HL-60 (cell line): ENCODE measurements at regions not wholly inside any gene's neighbourhood (a gene's known extent, or its start where the extent isn't known, plus 50 kb on each side); places are given as distances from the start of the nearest gene placed in this dataset.
"Not testable (repeated sequence)": the region's sequence is repeated elsewhere in the genome, so short reads cannot be mapped to it uniquely, and the experiment has no call there.

Experiments
- DNase-seq, 2 experiments: peaks; one replicate each; pipeline ENCODE4 v3.0.0-alpha.2; 2010 to 2020; ENCODE audit warnings: low read depth in 1 of 2, low spot score in 1 of 2
- H3K27ac ChIP-seq: fragments of 250-450 bp; sonication (Bioruptor Pico); replicated peaks from 2 replicates; pipeline ENCODE4 v1.5.1; 2020; ENCODE audit warnings: mild to moderate bottlenecking, moderate library complexity
- H3K27me3 ChIP-seq: fragments of 250-450 bp; sonication (Bioruptor Pico); 2 replicates; pipeline ENCODE4 v1.5.1; 2021; ENCODE audit warnings: mild to moderate bottlenecking, moderate library complexity; ENCODE audit not compliant: insufficient read depth, poor library complexity, severe bottlenecking
- H3K4me3 ChIP-seq: replicated peaks from 2 replicates; pipeline ENCODE4 v1.5.1; 2011; ENCODE audit warnings: mild to moderate bottlenecking, control low read depth, low read length; ENCODE audit not compliant: insufficient read depth
- CTCF ChIP-seq: IDR thresholded peaks from one replicate; pipeline ENCODE4 v1.5.1; 2011; ENCODE audit warnings: low read length, control low read depth, inconsistent platforms; ENCODE audit not compliant: insufficient read depth
- GABPA ChIP-seq: IDR thresholded peaks from 2 replicates; pipeline ENCODE4 v1.6.1; 2012; ENCODE audit warnings: low read depth
- POLR2AphosphoS5 ChIP-seq: IDR thresholded peaks from 2 replicates; pipeline ENCODE4 v1.6.1; 2012; ENCODE audit warnings: low read depth
- SPI1 ChIP-seq: IDR thresholded peaks from 2 replicates; pipeline ENCODE4 v1.6.1; 2012; ENCODE audit warnings: low read depth, mild to moderate bottlenecking, borderline replicate concordance
- TF ChIP-seq, protein P1 (sequence below): IDR thresholded peaks from 2 replicates; pipeline ENCODE4 v1.6.1; 2012; ENCODE audit warnings: low read depth; ENCODE audit not compliant: insufficient replicate concordance

GRCh38 chr10:22832066-22832602, 95.7 kb upstream of the ARMC3 start:
- TF ChIP-seq POLR2AphosphoS5 (no peak), SPI1 (no peak), CTCF (no peak), GABPA (no peak)
- TF ChIP-seq, protein P1, sequence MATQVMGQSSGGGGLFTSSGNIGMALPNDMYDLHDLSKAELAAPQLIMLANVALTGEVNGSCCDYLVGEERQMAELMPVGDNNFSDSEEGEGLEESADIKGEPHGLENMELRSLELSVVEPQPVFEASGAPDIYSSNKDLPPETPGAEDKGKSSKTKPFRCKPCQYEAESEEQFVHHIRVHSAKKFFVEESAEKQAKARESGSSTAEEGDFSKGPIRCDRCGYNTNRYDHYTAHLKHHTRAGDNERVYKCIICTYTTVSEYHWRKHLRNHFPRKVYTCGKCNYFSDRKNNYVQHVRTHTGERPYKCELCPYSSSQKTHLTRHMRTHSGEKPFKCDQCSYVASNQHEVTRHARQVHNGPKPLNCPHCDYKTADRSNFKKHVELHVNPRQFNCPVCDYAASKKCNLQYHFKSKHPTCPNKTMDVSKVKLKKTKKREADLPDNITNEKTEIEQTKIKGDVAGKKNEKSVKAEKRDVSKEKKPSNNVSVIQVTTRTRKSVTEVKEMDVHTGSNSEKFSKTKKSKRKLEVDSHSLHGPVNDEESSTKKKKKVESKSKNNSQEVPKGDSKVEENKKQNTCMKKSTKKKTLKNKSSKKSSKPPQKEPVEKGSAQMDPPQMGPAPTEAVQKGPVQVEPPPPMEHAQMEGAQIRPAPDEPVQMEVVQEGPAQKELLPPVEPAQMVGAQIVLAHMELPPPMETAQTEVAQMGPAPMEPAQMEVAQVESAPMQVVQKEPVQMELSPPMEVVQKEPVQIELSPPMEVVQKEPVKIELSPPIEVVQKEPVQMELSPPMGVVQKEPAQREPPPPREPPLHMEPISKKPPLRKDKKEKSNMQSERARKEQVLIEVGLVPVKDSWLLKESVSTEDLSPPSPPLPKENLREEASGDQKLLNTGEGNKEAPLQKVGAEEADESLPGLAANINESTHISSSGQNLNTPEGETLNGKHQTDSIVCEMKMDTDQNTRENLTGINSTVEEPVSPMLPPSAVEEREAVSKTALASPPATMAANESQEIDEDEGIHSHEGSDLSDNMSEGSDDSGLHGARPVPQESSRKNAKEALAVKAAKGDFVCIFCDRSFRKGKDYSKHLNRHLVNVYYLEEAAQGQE = no peak
- H3K27ac ChIP-seq = no peak overlapping the region
- no peak for DNase-seq
- H3K4me3 ChIP-seq = no peak overlapping the region
- H3K27me3 ChIP-seq = no peaks in the 10 kb centered on the region

DNA sequence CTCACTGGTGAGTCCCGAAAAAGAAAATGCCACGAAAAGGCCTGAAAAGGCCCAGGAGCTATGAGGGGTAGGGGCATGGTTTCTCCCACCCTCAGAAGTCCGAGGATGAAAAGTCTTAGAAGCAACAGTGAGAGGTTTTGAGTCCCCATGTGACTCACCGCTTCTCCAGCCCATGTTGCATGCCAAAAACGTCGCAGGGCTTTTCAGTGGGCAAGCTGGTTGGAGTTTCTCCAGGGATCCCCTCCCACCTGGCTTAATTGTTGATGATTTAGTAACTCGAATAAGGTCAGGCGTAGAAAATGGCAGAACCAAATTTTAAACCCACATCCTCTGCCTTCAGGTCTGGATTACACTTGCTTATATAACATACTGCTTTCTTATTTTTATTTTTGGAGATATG, 96.3 kb upstream of the ARMC3 start:
- TF ChIP-seq CTCF = no peak
- no peak for TF ChIP-seq SPI1
- TF ChIP-seq, protein P1 = no peak
- TF ChIP-seq GABPA = no peak
- TF ChIP-seq POLR2AphosphoS5 = no peak
- Histone ChIP-seq H3K27me3 (no peaks in the 10 kb centered on the region), H3K27ac (no peak overlapping the region), H3K4me3 (no peak overlapping the region)
- DNase-seq = no peak

- not testable (repeated sequence) for DNase-seq, H3K4me3 ChIP-seq, H3K27me3 ChIP-seq, H3K27ac ChIP-seq
Measured at GRCh38 chr10:22828712-22829111, 99.1 kb upstream of the ARMC3 start.

DNA sequence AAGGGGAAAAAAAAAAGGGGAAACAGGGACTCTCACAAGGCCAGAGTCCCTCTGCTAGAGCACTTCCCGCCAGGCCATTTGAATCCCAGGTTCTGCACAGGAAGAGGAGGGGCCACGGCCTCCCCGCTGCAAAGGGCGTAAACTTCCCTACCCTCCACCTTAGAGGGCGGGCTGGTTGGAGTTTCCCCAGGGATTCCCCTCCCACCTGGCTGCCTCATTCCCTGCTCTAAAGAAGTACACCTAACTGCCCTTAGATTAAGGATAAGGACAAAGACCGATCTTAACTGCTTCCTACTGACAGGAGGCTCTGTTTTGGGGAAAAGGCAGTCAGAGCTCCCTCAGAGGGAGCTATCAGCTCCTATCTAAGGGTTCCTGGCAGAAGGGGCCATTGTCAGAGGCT, 102.0 kb upstream of the ARMC3 start:
- peak in 1 of 2 experiments; percentile 49 for DNase-seq
- H3K27me3 ChIP-seq = no peaks in the 10 kb centered on the region
- H3K4me3 ChIP-seq = no peak overlapping the region
- no peak overlapping the region for H3K27ac ChIP-seq
- TF ChIP-seq GABPA = 0 out of 2 replicates have a peak, but pooled peaks have one; percentile 30
- peak; percentile 39; the same call in 1 of the 2 replicates for TF ChIP-seq SPI1
- TF ChIP-seq POLR2AphosphoS5 = no peak
- TF ChIP-seq, protein P1 = no peak
- no peak for TF ChIP-seq CTCF
